ENCODE measurements at regions not wholly inside any gene's neighbourhood (a gene's known extent, or its start where the extent isn't known, plus 50 kb on each side); places are given as distances from the start of the nearest gene placed in this dataset.

DNA sequence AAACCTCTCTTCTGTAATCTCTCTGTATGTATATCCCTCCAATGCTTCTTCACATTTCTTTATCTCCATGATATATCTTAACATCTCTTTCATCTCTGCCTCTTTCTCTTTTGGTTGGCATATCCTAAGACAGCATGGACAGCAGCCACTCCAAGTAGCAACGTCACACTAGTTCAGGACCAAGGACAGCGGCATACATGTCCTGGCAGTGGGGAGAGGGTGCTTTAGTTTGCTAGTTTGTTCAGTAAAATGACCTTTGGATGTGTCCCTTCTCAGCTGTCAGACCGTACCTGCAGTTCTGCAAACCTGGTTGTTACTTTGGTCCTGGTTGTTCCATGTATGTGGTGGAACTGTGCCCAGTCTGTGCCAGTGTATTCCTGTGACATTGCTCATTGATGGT, 225.6 kb upstream of the ROPN1 start (continued):
- TF ChIP-seq, protein P1, sequence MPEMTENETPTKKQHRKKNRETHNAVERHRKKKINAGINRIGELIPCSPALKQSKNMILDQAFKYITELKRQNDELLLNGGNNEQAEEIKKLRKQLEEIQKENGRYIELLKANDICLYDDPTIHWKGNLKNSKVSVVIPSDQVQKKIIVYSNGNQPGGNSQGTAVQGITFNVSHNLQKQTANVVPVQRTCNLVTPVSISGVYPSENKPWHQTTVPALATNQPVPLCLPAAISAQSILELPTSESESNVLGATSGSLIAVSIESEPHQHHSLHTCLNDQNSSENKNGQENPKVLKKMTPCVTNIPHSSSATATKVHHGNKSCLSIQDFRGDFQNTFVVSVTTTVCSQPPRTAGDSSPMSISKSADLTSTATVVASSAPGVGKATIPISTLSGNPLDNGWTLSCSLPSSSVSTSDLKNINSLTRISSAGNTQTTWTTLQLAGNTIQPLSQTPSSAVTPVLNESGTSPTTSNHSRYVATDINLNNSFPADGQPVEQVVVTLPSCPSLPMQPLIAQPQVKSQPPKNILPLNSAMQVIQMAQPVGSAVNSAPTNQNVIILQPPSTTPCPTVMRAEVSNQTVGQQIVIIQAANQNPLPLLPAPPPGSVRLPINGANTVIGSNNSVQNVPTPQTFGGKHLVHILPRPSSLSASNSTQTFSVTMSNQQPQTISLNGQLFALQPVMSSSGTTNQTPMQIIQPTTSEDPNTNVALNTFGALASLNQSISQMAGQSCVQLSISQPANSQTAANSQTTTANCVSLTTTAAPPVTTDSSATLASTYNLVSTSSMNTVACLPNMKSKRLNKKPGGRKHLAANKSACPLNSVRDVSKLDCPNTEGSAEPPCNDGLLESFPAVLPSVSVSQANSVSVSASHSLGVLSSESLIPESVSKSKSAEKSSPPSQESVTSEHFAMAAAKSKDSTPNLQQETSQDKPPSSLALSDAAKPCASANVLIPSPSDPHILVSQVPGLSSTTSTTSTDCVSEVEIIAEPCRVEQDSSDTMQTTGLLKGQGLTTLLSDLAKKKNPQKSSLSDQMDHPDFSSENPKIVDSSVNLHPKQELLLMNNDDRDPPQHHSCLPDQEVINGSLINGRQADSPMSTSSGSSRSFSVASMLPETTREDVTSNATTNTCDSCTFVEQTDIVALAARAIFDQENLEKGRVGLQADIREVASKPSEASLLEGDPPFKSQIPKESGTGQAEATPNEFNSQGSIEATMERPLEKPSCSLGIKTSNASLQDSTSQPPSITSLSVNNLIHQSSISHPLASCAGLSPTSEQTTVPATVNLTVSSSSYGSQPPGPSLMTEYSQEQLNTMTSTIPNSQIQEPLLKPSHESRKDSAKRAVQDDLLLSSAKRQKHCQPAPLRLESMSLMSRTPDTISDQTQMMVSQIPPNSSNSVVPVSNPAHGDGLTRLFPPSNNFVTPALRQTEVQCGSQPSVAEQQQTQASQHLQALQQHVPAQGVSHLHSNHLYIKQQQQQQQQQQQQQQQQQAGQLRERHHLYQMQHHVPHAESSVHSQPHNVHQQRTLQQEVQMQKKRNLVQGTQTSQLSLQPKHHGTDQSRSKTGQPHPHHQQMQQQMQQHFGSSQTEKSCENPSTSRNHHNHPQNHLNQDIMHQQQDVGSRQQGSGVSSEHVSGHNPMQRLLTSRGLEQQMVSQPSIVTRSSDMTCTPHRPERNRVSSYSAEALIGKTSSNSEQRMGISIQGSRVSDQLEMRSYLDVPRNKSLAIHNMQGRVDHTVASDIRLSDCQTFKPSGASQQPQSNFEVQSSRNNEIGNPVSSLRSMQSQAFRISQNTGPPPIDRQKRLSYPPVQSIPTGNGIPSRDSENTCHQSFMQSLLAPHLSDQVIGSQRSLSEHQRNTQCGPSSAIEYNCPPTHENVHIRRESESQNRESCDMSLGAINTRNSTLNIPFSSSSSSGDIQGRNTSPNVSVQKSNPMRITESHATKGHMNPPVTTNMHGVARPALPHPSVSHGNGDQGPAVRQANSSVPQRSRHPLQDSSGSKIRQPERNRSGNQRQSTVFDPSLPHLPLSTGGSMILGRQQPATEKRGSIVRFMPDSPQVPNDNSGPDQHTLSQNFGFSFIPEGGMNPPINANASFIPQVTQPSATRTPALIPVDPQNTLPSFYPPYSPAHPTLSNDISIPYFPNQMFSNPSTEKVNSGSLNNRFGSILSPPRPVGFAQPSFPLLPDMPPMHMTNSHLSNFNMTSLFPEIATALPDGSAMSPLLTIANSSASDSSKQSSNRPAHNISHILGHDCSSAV (CRISPR knock-in tag; IDR thresholded peaks at IDR 0.05; ENCODE audit: borderline replicate concordance) = no peak
- TF ChIP-seq ZNF660 (CRISPR knock-in tag; IDR thresholded peaks at IDR 0.05; ENCODE audit: borderline replicate concordance, low read depth) = no peak
- no peak for TF ChIP-seq ATRX (CRISPR knock-in tag; IDR thresholded peaks at IDR 0.05; ENCODE audit: borderline replicate concordance)
- TF ChIP-seq ZNF782 (CRISPR knock-in tag; IDR thresholded peaks at IDR 0.05; ENCODE audit: borderline replicate concordance) = no peak
- no peak for TF ChIP-seq NFATC3 (CRISPR knock-in tag; IDR thresholded peaks at IDR 0.05)
- peak; percentile 56; the same call in 1 of the 2 replicates for TF ChIP-seq KDM2A (CRISPR knock-in tag; IDR thresholded peaks at IDR 0.05; ENCODE audit: borderline replicate concordance, low read depth)
- no peak for TF ChIP-seq ZNF383 (CRISPR knock-in tag; IDR thresholded peaks at IDR 0.05; ENCODE audit: borderline replicate concordance)
- TF ChIP-seq YEATS2 (CRISPR knock-in tag; IDR thresholded peaks at IDR 0.05; ENCODE audit: borderline replicate concordance) = peak; percentile 67; the same call in 1 of the 2 replicates
- no peak for TF ChIP-seq POLR2G (IDR thresholded peaks at IDR 0.05; ENCODE audit: low read depth, low read length)
- TF ChIP-seq MTA1 (CRISPR knock-in tag; IDR thresholded peaks at IDR 0.05; ENCODE audit: borderline replicate concordance) = no peak
- no peak for TF ChIP-seq TBX3 (IDR thresholded peaks at IDR 0.05; ENCODE audit: borderline replicate concordance)
- no peak for TF ChIP-seq PRDM4 (CRISPR knock-in tag; IDR thresholded peaks at IDR 0.05; ENCODE audit: borderline replicate concordance)
- peak; percentile 82 for TF ChIP-seq ZNF709 (CRISPR knock-in tag; IDR thresholded peaks at IDR 0.05)
- no peak for TF ChIP-seq ZNF296 (CRISPR knock-in tag; conservative IDR thresholded peaks at IDR 0.05)
- peak; percentile 48; the same call in 1 of the 2 replicates for TF ChIP-seq ZIK1 (CRISPR knock-in tag; IDR thresholded peaks at IDR 0.05; ENCODE audit: borderline replicate concordance, low read depth)
- peak; percentile 73; the same call in 1 of the 2 replicates for TF ChIP-seq ZNF790 (CRISPR knock-in tag; IDR thresholded peaks at IDR 0.05; ENCODE audit: borderline replicate concordance)
- TF ChIP-seq ZBTB26 (CRISPR knock-in tag; IDR thresholded peaks at IDR 0.05; ENCODE audit: borderline replicate concordance) = peak; percentile 85
- TF ChIP-seq ZNF768 (CRISPR knock-in tag; IDR thresholded peaks at IDR 0.05) = no peak

Measured in HepG2 (cell line).